ENCODE measurements at regions not wholly inside any gene's neighbourhood (a gene's known extent, or its start where the extent isn't known, plus 50 kb on each side); places are given as distances from the start of the nearest gene placed in this dataset.

DNA sequence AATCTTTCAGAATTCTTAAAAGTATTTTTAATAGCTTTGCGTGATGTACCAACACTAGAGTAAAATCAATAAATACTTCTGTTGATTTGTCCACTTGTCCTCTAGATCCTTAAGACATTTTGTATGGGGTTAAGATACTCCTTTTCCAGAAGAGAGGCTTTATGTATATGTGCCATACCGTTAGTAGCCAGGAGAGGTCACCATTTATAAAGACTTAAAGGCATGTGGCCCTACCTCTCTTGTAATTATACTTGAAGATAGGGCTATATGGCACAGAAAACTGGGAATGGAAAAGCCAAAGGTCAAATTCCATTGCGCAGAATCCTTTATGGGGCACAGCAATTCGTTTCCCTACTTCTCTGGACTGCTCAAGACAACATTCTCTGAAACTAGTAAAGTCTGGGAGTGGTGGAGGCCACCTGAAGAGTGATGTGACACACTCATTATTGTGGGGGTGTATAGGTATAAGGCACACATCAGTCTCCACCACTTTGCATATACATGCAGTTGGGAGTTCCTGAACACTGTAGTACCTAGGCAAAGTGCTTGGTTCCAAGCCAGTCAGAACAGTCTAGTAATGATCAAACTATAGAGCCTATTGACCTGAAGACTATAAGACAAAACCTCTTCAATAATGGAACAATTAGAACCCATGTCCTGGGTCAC lies 140.1 kb upstream of the FBXL17 start:
- no peak for TF ChIP-seq FOS (IDR thresholded peaks at IDR 0.05; ENCODE audit: borderline replicate concordance, insufficient read depth, low read length)
- TF ChIP-seq, protein P1, sequence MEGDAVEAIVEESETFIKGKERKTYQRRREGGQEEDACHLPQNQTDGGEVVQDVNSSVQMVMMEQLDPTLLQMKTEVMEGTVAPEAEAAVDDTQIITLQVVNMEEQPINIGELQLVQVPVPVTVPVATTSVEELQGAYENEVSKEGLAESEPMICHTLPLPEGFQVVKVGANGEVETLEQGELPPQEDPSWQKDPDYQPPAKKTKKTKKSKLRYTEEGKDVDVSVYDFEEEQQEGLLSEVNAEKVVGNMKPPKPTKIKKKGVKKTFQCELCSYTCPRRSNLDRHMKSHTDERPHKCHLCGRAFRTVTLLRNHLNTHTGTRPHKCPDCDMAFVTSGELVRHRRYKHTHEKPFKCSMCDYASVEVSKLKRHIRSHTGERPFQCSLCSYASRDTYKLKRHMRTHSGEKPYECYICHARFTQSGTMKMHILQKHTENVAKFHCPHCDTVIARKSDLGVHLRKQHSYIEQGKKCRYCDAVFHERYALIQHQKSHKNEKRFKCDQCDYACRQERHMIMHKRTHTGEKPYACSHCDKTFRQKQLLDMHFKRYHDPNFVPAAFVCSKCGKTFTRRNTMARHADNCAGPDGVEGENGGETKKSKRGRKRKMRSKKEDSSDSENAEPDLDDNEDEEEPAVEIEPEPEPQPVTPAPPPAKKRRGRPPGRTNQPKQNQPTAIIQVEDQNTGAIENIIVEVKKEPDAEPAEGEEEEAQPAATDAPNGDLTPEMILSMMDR (IDR thresholded peaks at IDR 0.05; ENCODE audit: extremely low read depth in 1 of 2, insufficient read depth in 1 of 2, low read depth in 1 of 2, low read length in 2 of 2), result peak; percentile 50 to 54
- CTCF ChIA-PET, result interaction anchor here (1.2 kb wide), 1 partner anchor 1167 kb away, joined by 3 read pairs; no protein-coding TSS in a partner anchor
- Histone ChIP-seq H3K9me1 (replicated peaks; ENCODE audit: control insufficient read depth, extremely low read depth, insufficient read depth, low read length) (no peaks in the 10 kb centered on the region), H3K4me3 (replicated peaks in 1 of 3; ENCODE audit: insufficient read depth in 1 of 3, low read depth in 1 of 3, low read length in 3 of 3) (no peak overlapping the region), H3K36me3 (ENCODE audit: control insufficient read depth in 2 of 2, extremely low read depth in 1 of 2, insufficient read depth in 2 of 2, low read length in 2 of 2) (no peaks in the 10 kb centered on the region), H3K27me3 (ENCODE audit: control insufficient read depth in 2 of 2, insufficient read depth in 2 of 2, low read length in 2 of 2) (no peaks in the 10 kb centered on the region), H4K20me1 (replicated peaks; ENCODE audit: control insufficient read depth, extremely low read depth, insufficient read depth, low read length) (no peaks in the 10 kb centered on the region), H3K4me2 (ENCODE audit: insufficient read depth, low read length) (no peak overlapping the region), H3K9me3 (replicated peaks; ENCODE audit: control insufficient read depth, insufficient read depth, low read length) (no peaks in the 10 kb centered on the region), H3K9ac (replicated peaks; ENCODE audit: extremely low read depth, insufficient read depth, low read length) (no peak overlapping the region), H2AFZ (ENCODE audit: low read depth, low read length) (no peak overlapping the region), H3K4me1 (ENCODE audit: control insufficient read depth, extremely low read depth, insufficient read depth, low read length) (no peaks in the 10 kb centered on the region), H3K79me2 (ENCODE audit: control insufficient read depth, insufficient read depth, low read length) (no peaks in the 10 kb centered on the region), H3K27ac (ENCODE audit: insufficient read depth, low read depth, low read length) (no peak overlapping the region)
- DNase-seq (ENCODE audit: low read depth, low spot score) (peak; percentile 71), FAIRE-seq (peak; percentile 86)
- dilution Hi-C loops (cut with MboI; ENCODE audit: extremely low pct_ligation_motif_present, low sequenced_read_pairs), result no loop called here
- no TSS peak for BruUV-seq (replicated peaks)
- POLR2A ChIA-PET, result no interaction called here
- intact Hi-C loops (cut with micrococcal nuclease), result loop anchor here (1.0 to 5.0 kb wide), 6 partner anchors 120 to 1167 kb away; partner anchors contain the start of gene MAN2A1

DNA sequence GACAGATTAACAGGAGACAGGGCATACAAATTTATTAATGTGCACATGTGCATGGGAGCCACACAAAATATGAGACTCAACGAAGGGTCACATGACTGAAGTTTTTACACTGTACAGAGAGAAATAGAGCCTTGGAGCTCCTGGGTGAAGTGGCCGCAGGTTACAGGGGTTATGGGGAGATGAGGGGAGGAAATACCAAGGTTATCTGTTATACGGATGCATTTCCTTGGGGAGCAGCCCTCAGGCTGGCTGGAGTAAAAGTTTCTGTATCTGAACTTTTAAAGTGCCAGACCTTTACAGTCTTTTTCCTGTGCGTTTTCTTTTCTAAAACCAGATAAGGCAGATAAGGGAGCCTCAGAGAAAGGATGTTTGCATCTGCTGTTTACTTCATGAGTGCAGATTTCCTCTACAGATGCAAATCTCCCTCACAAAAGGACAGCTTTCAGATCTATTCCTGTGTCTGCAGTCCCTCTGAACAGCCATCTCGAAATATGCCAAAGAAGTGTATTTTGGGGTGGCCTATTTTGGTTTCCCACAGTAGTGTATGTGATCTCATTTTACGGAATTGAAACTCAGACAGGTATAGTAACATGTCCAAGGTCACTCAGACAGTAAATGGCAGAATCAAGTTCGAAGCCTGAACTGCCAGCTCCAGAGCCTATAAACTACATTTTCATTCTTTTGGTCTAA lies 139.3 kb upstream of the FBXL17 start:
- no peak overlapping the region for H3K4me2 ChIP-seq (ENCODE audit: insufficient read depth, low read length)
- no peaks in the 10 kb centered on the region for H3K27me3 ChIP-seq (ENCODE audit: control insufficient read depth in 2 of 2, insufficient read depth in 2 of 2, low read length in 2 of 2)
- no peak overlapping the region for H3K27ac ChIP-seq (ENCODE audit: insufficient read depth, low read depth, low read length)
- CTCF ChIA-PET, result interaction anchor here (1.2 kb wide), 1 partner anchor 1167 kb away, joined by 3 read pairs; no protein-coding TSS in a partner anchor
- H3K4me3 ChIP-seq (replicated peaks in 1 of 3; ENCODE audit: insufficient read depth in 1 of 3, low read depth in 1 of 3, low read length in 3 of 3), result no peak overlapping the region
- dilution Hi-C loops (cut with MboI; ENCODE audit: extremely low pct_ligation_motif_present, low sequenced_read_pairs) (no loop called here), intact Hi-C loops (cut with micrococcal nuclease) (loop anchor here (5.0 kb wide), 1 partner anchor 676 kb away; no protein-coding TSS in a partner anchor)
- POLR2A ChIA-PET, result no interaction called here
- peak; percentile 2 for DNase-seq (ENCODE audit: low read depth, low spot score)
- no peak overlapping the region for H2AFZ ChIP-seq (ENCODE audit: low read depth, low read length)
- TF ChIP-seq MYC (IDR thresholded peaks at IDR 0.05; ENCODE audit: low read depth, low read length), result no peak
- TF ChIP-seq POLR2AphosphoS5 (IDR thresholded peaks at IDR 0.05; ENCODE audit: insufficient read depth, low read depth, low read length), result no peak
- TF ChIP-seq, protein P2, sequence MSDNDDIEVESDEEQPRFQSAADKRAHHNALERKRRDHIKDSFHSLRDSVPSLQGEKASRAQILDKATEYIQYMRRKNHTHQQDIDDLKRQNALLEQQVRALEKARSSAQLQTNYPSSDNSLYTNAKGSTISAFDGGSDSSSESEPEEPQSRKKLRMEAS (IDR thresholded peaks at IDR 0.05; ENCODE audit: insufficient read depth, insufficient read length), result no peak
- TF ChIP-seq POLR2A (IDR thresholded peaks at IDR 0.05; ENCODE audit: low read depth, low read length), result no peak
- no peak for TF ChIP-seq FOS (IDR thresholded peaks at IDR 0.05; ENCODE audit: borderline replicate concordance, insufficient read depth, low read length)
- TF ChIP-seq, protein P1 (IDR thresholded peaks at IDR 0.05; ENCODE audit: extremely low read depth in 1 of 2, insufficient read depth in 1 of 2, low read depth in 1 of 2, low read length in 2 of 2), result no peak
- TF ChIP-seq EZH2 (IDR thresholded peaks at IDR 0.05; ENCODE audit: borderline replicate concordance, low read depth, low read length, severe bottlenecking), result no peak
- TF ChIP-seq GATA2 (IDR thresholded peaks at IDR 0.05; ENCODE audit: insufficient read depth, insufficient read length, low read depth, low read length), result no peak
- TF ChIP-seq JUN (IDR thresholded peaks at IDR 0.05; ENCODE audit: borderline replicate concordance, insufficient read depth, insufficient read length, low read depth), result no peak
- no TSS peak for BruUV-seq (replicated peaks)
- no peak overlapping the region for H3K9ac ChIP-seq (replicated peaks; ENCODE audit: extremely low read depth, insufficient read depth, low read length)
- no peaks in the 10 kb centered on the region for H3K4me1 ChIP-seq (ENCODE audit: control insufficient read depth, extremely low read depth, insufficient read depth, low read length)
- H3K36me3 ChIP-seq (ENCODE audit: control insufficient read depth in 2 of 2, extremely low read depth in 1 of 2, insufficient read depth in 2 of 2, low read length in 2 of 2), result no peaks in the 10 kb centered on the region
- no peak for FAIRE-seq
- no peaks in the 10 kb centered on the region for H3K79me2 ChIP-seq (ENCODE audit: control insufficient read depth, insufficient read depth, low read length)
- H4K20me1 ChIP-seq (replicated peaks; ENCODE audit: control insufficient read depth, extremely low read depth, insufficient read depth, low read length), result no peaks in the 10 kb centered on the region
- no peaks in the 10 kb centered on the region for H3K9me3 ChIP-seq (replicated peaks; ENCODE audit: control insufficient read depth, insufficient read depth, low read length)
- no peaks in the 10 kb centered on the region for H3K9me1 ChIP-seq (replicated peaks; ENCODE audit: control insufficient read depth, extremely low read depth, insufficient read depth, low read length)

Measured in endothelial cell of umbilical vein (primary cell).